NOMO-1 treated with dmso at 0.1 percent for 144 hours (cell line): ENCODE measurements at regions not wholly inside any gene's neighbourhood (a gene's known extent, or its start where the extent isn't known, plus 50 kb on each side); places are given as distances from the start of the nearest gene placed in this dataset.
"Not testable (repeated sequence)": the region's sequence is repeated elsewhere in the genome, so short reads cannot be mapped to it uniquely, and the experiment has no call there.

Experiments
- DNase-seq: peaks from one replicate; lab custom pipeline; 2025; ENCODE audit not compliant: unreplicated experiment; lab: John Stamatoyannopoulos, UW

DNA sequence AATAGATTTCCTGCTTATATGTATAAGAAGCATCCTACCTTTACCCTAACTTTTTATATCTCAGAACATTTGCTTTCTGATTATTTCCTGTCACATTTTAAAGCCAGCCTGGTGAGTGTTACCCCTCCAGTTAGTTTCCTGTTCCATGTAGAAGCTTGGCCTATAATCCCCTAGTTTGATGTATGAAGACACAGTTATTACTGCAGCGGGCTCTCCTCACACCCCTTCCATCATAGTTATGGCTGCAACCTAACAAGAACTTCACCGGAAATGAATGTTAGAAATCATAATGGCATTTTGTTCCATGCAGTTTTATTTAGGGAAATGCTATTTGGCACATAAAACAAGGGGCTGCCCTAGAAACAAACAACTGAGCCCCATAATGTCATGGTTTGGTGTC is 400.2 kb upstream of the SETBP1 start:
- DNase-seq = no peak

DNA sequence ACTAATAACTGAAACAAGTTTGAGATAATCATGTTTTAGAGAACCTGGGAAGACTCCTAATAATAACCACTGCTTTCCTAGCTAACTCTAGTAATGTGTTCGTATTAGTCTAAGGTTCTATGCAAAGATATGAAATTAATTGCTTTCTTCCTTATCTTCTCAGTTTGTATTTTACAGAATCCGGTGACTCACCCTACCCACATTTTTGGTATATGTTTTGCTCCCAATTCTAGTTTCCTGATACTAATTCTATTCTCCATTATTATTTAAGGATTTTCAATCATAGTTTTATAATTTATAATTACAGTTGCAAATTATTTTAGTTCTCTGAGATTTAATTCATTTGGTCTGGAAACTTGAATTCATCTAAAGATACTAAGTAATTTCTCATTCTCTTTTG is 394.6 kb upstream of the SETBP1 start:
- DNase-seq = no peak

DNA sequence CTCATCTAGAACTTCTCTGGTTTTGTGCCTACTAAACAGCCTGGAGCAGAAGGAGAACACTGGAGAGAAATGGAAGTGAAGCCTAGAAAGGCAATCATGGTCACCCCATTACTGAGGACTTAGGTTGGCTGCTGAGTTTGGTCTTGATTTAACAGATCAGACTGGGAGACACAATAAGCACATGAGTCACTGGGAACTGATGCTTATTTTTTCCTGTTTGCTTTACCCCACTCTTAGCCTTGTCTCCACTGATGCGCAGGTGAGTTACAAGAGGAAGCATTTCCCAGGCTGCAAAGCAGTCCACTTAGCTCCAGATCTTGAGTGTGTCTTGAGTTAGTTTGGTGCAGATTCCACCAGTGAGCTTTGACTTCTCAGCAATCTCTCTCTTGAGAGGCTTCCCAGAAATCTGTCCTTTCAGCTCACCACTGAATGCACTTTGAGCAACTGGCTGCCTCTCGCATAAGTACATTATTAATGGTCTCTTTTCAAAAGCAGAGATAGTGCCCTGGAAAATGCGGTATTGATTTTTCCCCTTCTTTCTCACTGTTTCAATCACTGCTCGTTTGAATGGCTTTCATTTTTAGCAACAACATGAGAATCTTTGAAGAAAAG is 390.2 kb upstream of the SETBP1 start:
- no peak for DNase-seq

DNA sequence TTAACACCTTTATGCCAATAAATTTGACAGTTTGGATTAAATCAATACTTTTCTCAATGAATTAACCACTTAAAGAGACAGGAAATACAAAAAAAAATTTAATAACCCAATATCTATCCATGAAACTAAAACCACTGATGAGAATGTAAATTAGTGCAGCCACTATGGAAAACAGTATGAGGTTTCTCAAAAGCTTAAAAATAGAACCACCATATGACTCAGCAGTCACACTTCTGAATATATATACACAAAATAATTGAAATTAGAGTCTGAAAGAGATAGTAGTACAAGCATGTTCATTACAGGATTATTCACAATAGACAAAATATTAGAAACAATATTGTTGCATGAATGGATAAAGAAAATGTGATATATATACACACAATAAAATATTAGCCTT is 382.1 kb upstream of the SETBP1 start:
- DNase-seq = no peak

DNA sequence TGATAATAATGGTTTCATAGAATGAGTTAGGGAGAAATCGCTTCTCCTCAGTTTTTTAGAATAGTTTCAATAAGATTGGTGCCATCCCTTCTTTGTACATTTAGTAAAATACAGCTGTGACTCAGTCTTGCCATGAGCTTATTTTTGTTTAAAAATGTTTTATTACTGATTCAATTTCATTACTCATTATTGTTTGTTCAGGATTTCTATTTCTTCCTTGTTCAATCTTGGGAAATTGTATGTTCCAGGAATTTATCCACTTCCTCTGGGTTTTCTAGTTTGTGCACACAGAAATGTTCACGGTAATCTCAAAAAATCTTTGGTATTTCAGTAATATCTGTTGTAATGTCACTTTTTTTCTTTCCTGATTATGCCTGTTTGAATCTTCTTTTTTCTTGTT is 371.5 kb upstream of the SETBP1 start:
- DNase-seq = no peak

DNA sequence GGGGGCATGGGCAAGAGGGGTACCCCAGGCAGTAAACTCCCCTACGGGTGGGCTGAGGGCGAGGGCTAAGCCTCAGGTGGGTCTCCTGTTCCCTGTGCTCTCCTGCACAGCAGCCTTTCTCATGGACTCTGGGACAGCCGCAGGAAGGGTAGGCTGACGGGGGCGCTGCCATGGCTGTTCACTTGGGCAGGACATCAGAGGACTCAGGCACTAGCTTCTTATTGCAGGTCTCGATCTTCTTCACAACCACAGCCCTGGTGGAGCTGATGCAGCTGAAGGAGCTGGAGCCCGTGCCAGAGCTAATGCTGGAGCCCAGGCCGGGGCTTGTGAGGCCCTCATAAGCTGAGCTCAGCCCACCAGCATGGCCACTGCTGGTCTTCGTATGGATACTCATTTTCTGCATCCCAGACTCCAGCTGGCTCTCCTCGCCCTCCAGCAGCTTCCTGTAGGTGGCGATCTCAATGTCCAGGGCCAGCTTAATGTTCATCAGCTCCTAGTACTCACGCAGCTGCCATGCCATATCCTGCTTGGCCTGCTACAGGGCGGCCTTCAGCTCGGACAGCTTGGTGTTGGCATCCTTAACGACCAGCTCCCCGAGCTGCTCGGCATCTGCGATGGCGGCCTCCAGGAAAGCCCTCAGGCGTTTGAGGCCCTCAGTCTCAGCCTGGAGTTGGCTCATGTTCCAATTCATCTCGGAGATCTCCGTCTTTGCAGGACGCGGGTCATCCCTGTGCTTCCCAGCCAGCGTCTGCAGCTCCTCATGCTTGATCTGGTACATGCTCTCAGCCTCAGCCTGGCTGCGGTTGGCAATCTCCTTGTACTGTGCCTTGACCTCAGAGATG is 359.8 kb upstream of the SETBP1 start:
- DNase-seq = no peak

DNA sequence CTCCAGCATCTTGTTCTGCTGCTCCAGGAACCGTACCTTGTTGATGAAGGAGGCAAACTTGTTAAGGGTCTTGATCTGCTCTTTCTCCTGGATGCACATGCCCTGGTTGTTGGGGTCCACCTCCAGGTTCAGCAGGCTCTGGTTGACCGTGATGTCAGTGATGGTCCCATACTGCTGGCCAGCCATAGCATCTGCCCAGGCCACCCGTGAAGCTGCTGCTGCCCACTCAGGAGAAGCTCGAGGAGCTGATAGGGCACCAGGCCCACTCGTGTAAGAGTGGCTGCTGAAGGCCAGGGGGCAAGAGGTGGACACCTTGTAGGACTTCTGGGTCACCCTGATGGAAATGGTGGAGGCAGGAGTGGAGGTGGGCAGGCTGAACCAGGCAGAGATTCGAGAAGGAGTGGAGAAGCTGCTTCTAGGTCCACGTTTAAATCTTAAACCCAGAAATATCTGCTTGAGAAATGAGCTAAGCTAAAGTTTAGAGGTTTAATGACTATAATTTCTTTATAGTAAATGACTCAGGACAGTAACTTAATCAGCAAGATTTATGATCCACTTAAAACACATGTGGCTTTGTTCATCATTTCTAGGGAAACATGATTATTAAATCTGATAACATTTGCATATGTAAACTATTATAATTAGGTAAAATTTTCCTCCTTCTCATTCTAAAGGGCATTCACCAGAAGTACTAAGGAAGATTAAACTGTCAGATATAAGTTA is 358.7 kb upstream of the SETBP1 start:
- DNase-seq = no peak

DNA sequence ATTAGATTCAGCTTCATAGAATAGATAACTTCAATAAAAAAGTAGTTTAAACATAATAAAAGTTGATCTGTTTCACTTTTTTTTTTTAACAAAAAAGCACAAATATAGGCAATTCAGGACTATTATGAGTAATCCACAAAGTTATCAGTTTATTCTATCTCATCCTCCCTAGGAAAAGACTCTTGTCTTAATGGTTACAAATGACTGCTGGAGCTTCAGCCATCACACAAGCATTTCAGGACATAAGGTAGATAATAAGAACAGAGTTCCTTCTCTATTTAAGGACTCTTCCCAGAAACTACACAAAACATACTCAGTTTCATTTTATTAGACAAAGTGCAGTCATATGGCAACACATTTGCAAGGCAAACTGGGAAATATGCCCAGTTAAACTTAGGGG is 357.6 kb upstream of the SETBP1 start:
- no peak for DNase-seq

DNA sequence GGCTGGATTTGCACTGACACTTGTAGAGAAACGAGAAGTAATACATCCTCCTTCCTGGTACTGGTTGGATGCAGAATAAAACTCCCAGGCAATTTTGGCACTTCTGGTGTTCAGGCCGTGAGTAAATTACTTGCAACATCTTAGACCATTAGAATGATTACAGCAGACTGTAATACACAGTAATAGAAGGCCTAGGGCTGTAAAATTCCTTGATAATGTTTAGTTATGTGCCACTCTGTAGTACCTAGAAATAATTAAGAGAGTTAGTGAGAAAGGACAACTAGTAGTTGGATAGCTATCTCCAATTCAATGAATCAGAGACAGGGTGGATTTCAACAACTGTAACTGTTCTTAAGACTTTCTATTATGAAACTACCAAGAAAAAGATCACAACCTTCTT is 356.3 kb upstream of the SETBP1 start:
- DNase-seq = no peak

DNA sequence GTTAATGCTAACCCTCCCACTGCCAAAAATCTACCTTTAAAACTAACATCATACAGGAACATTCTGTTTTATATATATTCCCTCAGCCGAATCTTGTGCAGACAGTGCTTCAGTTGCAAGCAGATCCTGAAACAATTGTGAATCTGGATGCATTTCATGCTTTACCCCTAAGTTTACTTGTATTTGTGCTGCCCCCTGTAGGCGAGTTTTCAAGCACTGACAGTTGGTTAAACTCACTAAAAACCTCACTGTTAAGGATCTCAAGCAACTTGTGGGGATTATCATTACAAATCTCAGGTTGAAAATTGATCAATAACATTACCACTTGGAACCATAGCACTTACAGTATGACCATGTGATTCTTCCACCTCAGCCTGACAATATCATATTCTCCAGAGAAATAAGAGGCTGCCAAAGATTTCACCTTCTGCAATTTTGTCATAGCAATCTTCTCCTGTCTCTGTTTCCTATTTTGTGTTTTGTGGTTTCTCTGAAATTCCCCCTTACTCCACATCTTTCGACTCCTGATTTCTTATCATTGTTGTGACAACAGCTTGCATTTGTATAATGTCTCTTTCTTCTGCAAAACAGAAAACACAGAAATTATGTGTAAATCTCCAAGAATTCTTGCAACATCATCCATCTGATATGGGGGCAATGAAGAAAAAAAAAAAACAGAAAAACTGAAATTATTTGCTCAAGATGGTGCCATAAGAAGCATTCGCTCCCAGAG is 354.6 kb upstream of the SETBP1 start:
- no peak for DNase-seq

DNA sequence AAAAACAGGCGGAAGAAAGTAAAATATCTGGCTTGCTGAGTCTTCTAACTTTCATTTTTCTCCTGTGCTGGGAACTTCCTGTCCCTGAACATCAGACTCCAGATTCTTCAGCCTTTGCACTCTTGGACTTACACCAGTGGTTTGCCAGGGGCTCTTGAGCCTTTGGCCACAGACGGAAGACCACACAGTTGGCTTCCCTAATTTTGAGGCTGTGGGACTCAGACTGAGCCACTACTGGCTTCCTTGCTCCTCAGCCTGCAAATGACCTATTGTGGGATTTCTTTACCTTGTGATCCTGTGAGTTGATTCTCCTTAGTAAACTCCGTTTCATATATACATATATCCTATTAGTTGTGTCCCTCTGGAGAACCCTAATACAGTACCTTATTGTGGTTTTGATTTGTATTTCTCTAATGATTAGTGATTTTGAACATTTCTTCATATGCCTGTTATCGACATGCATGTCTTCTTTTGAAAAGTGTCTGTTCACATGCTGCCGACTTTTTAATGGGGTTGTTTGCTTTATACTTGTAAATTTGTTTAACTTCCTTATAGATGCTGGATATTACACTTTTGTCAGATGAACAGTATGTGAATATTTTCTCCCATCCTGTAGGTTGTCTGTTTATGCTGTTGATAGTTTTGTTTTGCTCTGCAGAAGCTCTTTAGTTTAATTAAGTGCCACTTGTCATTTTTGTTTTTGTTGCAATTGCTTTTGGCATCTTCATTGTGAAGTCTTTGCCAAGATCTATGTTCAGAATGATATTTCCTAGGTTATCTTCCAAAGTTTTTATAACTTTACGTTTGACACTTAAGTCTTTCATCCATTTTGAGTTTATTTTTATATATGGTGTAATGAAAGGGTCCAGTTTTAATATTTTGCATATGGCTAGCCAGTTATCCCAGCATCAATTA is 348.8 kb upstream of the SETBP1 start:
- no peak for DNase-seq

DNA sequence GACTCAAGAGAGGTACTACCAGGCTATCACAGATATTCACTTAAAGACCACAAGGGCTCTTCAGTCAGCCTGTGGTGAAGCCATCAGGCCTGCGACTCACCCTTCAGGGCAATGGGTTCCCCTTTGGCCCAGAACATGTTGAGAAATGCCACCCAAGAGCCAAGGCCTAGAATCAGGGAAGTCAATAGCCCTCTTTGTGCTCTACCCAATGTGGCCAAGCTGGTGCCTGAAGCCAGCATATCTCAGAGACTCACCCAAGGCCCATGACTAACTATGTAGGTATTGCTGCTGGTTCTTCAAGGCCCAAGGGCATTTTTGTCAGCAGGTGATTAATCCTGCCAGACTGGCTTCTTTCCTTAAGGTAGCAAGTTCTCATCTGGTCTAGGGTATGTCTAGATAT is 338.9 kb upstream of the SETBP1 start:
- DNase-seq = no peak

DNA sequence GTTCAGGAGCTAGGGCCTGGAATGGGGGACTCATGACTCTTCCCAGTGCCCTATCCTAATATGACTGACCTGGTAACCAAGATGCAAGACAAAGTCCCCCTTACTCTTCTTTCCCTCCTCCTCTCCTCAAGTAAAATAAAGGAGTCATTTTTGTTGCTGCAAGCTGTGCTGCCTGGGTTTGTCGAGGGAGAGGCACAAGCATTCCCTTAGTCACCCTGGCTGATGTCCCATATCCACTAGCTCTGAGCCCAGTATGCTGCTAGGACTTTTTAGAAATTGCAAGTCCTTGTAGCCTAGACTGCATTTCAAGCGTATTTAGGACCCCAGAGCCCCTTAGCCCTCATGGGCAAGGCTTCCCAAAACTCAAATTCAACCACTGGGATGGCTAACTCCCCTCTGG is 338.5 kb upstream of the SETBP1 start:
- DNase-seq = no peak

DNA sequence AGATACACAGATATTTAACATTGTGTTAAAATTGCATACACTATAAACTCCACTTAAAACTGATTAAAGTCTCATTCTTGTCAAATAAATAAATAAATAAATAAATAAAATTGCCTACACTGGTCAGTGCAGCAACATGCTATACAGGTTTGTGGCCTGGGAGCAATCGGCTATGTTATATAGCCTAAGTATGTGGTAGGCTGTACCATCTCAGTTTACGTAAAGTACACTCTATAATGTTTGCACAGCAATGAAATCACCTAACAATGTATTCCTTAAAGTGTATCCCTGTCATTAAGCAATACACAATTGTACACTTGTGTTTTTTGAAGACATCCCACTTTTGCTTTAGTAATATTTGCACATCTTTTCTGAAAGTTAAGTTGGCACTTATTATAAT is 337.7 kb upstream of the SETBP1 start:
- DNase-seq = no peak

DNA sequence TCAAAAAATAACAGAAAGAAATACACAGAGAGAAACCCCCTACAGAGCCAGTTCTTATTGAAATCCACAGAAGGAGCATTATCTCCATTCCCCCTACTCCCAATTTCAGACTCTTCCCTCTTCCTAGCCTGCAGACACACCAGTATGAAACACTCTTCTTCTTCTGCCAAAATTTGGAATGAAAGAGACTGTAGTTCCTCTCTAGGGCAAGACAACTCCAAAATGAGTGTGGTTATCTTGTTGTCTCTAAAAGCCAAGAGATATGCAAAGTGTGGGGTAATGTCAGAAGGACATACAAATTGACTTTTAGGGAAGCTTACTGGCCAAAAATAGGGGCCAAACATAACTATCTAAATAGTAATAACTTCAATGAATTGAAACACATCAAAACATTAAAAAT is 337.1 kb upstream of the SETBP1 start:
- no peak for DNase-seq

DNA sequence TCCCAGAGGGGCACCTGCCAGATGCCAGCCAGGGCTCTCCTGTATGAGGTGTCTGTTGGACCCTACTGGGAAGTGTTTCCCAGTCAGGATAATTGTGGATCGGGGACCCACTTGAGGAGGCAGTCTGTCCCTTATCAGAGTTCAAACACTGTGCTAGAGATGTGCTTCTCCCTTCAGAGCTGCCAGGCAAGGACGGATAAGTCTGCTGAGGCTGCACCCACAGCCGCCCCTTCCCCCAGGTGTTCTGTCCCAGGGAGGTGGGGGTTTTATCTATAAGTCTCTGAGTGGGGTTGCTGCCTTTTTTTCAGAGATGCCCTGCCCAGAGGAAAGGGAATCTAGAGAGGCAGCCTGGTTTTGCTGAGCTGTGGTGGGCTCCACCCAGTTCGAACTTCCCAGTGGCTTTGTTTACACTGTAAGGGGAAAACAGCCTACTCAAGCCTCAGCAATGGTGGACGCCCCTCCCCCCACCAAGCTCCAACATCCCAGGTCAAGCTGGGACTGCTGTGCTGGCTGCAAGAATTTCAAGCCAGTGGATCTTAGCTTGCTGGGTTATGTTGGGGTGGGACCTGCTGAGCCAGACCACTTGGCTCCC is 324.0 kb upstream of the SETBP1 start:
- DNase-seq = no peak

DNA sequence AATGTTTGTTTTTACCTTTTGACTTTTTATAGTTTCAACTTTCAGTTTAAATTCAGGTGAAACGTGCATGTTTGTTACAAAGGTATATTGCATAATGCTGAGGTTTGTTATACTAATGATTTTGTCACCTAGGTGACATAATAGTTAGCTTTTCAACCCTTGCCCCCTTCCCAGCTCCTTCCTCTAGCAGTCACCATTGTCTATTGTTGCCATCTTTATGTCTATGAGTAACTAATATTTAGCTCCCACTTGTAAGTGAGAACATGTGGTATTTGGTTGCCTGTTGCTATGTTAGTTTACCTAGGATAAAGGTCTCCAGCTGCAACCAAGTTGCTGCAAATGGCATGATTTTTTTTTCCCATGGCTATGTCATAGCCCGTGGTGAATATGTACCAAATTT is 322.3 kb upstream of the SETBP1 start:
- no peak for DNase-seq

DNA sequence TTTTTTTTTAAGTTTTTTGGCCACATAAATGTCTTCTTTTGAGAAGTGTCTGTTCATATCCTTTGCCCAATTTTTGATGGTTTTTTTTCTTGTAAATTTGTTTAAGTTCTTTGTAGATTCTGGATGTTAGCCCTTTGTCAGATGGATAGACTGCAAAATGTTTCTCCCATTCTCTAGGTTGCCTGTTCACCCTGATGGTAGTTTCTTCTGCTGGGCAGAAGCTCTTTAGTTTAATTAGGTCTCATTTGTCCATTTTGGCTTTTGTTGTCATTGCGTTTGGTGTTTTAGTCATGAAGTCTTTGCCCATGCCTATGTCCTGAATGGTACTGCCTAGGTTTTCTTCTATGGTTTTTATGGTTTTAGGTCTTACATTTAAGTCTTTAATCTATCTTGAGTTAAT is 320.9 kb upstream of the SETBP1 start:
- DNase-seq = not testable (repeated sequence)

DNA sequence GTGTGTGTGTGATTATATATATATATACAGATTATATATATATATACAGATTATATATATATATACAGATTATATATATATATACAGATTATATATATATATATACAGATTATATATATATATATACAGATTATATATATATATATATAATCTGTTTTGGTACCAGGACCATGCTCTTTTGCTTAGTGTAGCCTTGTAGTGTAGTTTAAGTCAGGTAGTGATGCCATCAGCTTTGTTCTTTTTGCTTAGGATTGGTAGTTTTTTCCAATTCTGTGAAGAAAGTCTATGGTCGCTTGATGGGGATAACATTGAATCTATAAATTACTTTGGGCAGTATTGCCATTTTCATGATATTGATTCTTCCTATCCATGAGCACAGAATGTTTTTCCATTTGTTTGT is 318.5 kb upstream of the SETBP1 start:
- DNase-seq = not testable (repeated sequence)

DNA sequence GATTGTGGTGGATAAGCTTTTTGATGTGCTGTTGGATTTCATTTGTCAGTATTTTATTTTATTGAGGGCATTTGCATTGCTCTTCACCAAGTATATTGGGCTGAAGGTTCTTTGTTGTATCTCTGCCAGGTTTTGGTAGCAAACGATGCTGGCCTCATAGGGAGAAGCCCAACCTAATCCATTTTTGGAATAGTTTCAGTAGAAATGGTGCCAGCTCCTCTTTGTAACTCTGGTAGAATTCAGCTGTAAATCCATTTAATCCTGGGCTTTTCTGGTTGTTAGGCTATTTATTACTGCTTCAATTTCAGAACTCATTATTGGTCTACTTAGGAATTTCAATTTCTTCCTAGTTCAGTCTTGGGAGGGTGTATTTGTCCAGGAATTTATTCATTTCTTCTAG is 309.8 kb upstream of the SETBP1 start:
- DNase-seq = no peak
